IMR-90 (cell line): ENCODE measurements at regions not wholly inside any gene's neighbourhood (a gene's known extent, or its start where the extent isn't known, plus 50 kb on each side); places are given as distances from the start of the nearest gene placed in this dataset.

Experiments used
- CEBPB ChIP-seq: IDR thresholded peaks from 2 replicates; pipeline ENCODE4 v1.6.1; 2012; ENCODE audit warnings: low read depth, low read length, improper control_type of control experiment
- MAZ ChIP-seq: IDR thresholded peaks from 2 replicates; pipeline ENCODE4 v1.6.1; 2012; ENCODE audit warnings: low read depth, mild to moderate bottlenecking, low read length, improper control_type of control experiment, moderate library complexity, borderline replicate concordance
- MXI1 ChIP-seq: IDR thresholded peaks from 2 replicates; pipeline ENCODE4 v1.6.1; 2012; ENCODE audit warnings: low read depth, mild to moderate bottlenecking, low read length, moderate library complexity, borderline replicate concordance
- TF ChIP-seq, protein P1 (sequence below): conservative IDR thresholded peaks from 2 replicates; pipeline ENCODE4 v1.5.1; 2012; ENCODE audit warnings: mild to moderate bottlenecking, low read depth, low read length, improper control_type of control experiment

DNA sequence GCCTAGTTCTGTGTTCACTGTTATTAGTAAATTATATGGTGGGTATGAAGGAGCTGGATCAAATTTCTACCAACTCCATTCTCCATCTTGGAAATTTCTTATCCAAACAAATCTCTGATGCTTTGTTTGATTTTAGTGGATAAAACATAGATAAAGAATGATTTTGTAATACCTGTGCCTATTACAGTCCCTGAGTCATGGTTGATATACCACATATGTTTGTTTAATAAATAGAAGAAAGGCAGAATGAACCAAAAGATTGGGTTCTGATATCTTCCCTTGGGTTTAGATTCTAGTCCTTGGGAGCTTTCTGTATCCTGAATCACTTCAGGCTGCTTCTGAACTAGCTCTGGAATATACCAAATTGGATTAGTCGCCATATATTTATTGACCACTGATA lies 203.6 kb downstream of the PDCD6IP start:
- TF ChIP-seq CEBPB (peak; percentile 37; the same call in 1 of the 2 replicates), MAZ (no peak), MXI1 (no peak)
- TF ChIP-seq, protein P1, sequence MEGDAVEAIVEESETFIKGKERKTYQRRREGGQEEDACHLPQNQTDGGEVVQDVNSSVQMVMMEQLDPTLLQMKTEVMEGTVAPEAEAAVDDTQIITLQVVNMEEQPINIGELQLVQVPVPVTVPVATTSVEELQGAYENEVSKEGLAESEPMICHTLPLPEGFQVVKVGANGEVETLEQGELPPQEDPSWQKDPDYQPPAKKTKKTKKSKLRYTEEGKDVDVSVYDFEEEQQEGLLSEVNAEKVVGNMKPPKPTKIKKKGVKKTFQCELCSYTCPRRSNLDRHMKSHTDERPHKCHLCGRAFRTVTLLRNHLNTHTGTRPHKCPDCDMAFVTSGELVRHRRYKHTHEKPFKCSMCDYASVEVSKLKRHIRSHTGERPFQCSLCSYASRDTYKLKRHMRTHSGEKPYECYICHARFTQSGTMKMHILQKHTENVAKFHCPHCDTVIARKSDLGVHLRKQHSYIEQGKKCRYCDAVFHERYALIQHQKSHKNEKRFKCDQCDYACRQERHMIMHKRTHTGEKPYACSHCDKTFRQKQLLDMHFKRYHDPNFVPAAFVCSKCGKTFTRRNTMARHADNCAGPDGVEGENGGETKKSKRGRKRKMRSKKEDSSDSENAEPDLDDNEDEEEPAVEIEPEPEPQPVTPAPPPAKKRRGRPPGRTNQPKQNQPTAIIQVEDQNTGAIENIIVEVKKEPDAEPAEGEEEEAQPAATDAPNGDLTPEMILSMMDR: no peak
